ENCODE measurements at regions not wholly inside any gene's neighbourhood (a gene's known extent, or its start where the extent isn't known, plus 50 kb on each side); places are given as distances from the start of the nearest gene placed in this dataset.
A peak's percentile ranks its signal among the peaks of the same experiment; 100 is the strongest.

DNA sequence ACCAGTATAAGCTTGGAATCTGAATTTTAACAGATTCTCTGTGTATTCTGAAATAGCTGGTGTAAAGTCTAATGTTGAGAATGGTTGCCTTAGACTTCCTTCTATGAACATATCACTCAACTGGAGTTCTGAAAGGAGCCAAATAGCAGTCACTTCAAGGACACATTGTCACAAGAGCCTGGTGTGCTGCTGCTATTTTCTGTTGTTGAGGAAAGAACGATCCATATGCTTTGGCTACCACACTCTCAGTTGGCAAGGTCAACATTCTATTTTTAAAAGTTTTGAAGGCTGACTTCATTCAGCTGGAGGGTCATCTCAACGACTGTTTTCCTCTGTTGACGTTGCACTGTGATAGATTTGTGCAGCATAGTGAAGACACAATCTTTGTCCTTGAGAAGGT is 248.7 kb downstream of the TUSC7 start:
- H3K27ac ChIP-seq (ENCODE audit: low read depth, low read length) = no peak overlapping the region
- H3K79me1 ChIP-seq (ENCODE audit: low read depth, low read length) = no peaks in the 10 kb centered on the region
- no peaks in the 10 kb centered on the region for H3K9me3 ChIP-seq (ENCODE audit: insufficient read depth in 2 of 2, low read depth in 1 of 2, low read length in 1 of 2)
- no peak overlapping the region for H2AK5ac ChIP-seq (ENCODE audit: low read depth, low read length)
- H2BK5ac ChIP-seq (ENCODE audit: low read depth, low read length) = no peak overlapping the region
- H4K8ac ChIP-seq (ENCODE audit: extremely low read depth, insufficient read depth, low read length) = no peak overlapping the region
- H3K23me2 ChIP-seq (ENCODE audit: low read depth, low read length) = no peaks in the 10 kb centered on the region
- H3K27me3 ChIP-seq (replicated peaks in 1 of 4; ENCODE audit: control insufficient read depth in 3 of 4, extremely low read depth in 1 of 4, insufficient read depth in 3 of 4, low read length in 3 of 4) = no peaks in the 10 kb centered on the region
- H2AFZ ChIP-seq (ENCODE audit: low read length) = 0 out of 2 replicates have a peak overlapping the region, but pooled peaks have one; percentile 24
- no peaks in the 10 kb centered on the region for H4K20me1 ChIP-seq (replicated peaks in 1 of 2; ENCODE audit: control insufficient read depth in 1 of 2, insufficient read depth in 2 of 2, low read length in 2 of 2)
- H3K4me1 ChIP-seq (replicated peaks in 1 of 4; ENCODE audit: control insufficient read depth in 3 of 4, insufficient read depth in 4 of 4, low read length in 3 of 4) = 0 out of 7 replicates have a peak, but pooled peaks cover 0 to 2% (median 0%) of the 10 kb centered on the region in 4 experiments
- H3K36me3 ChIP-seq (ENCODE audit: control insufficient read depth in 2 of 4, insufficient read depth in 4 of 4, low read length in 3 of 4) = no peaks in the 10 kb centered on the region
- H3K79me2 ChIP-seq (ENCODE audit: control insufficient read depth in 1 of 2, insufficient read depth in 2 of 2, low read length in 2 of 2) = no peaks in the 10 kb centered on the region
- H3K9ac ChIP-seq (replicated peaks in 1 of 4; ENCODE audit: extremely low read depth in 1 of 4, low read depth in 3 of 4, low read length in 3 of 4) = no peak overlapping the region
- H4K91ac ChIP-seq (replicated peaks; ENCODE audit: insufficient read length, low read length) = no peak overlapping the region
- H4K5ac ChIP-seq (ENCODE audit: insufficient read length, low read depth, low read length) = no peak overlapping the region
- no peak overlapping the region for H3K4me3 ChIP-seq (ENCODE audit: extremely low read depth in 1 of 4, insufficient read depth in 2 of 4, low read depth in 3 of 4, low read length in 4 of 4)
- no peak overlapping the region for H2BK15ac ChIP-seq (ENCODE audit: low read length)
- POLR2A ChIA-PET (ENCODE audit: partially characterized antibody) = no interaction called here
- H2BK20ac ChIP-seq (ENCODE audit: low read length) = no peak overlapping the region
- CTCF ChIA-PET (ENCODE audit: partially characterized antibody) = interaction anchor here (0.6 to 1.4 kb wide), 2 partner anchors 12 to 52 kb away, joined by 3 read pairs; no protein-coding TSS in a partner anchor
- FAIRE-seq = no peak
- no peak overlapping the region for H2BK12ac ChIP-seq (ENCODE audit: low read depth, low read length)
- H3K4ac ChIP-seq (replicated peaks; ENCODE audit: insufficient read length, low read depth, low read length) = no peak overlapping the region
- 91% methylated on average over 3 of the region's 3 CpGs; no CpG with 5 or more reads in 1 of the 2 experiments for WGBS, 2 experiments (ENCODE audit: extremely low coverage in 1 of 2, insufficient coverage in 1 of 2, insufficient read length in 1 of 2, insufficient replicate concordance in 2 of 2, low coverage in 1 of 2, low lambda C conversion rate in 2 of 2, missing lambda C conversion rate in 1 of 2)
- no peak overlapping the region for H3K18ac ChIP-seq (ENCODE audit: extremely low read depth, low read length)
- no peak overlapping the region for H3K14ac ChIP-seq (ENCODE audit: insufficient read length)
- H3K23ac ChIP-seq (ENCODE audit: insufficient read length) = no peak overlapping the region
- no peak overlapping the region for H3K4me2 ChIP-seq (ENCODE audit: insufficient read depth in 1 of 2, low read depth in 2 of 2, low read length in 2 of 2)
- no peak overlapping the region for H2BK120ac ChIP-seq (replicated peaks; ENCODE audit: low read depth, low read length)
- H3K56ac ChIP-seq (replicated peaks; ENCODE audit: insufficient read length, low read depth, low read length) = no peak overlapping the region
- no peak for DNase-seq (ENCODE audit: low read depth in 1 of 2, low spot score in 2 of 2)
- TF ChIP-seq YY1 (IDR thresholded peaks at IDR 0.05; ENCODE audit: low read depth, low read length) (no peak), TBP (IDR thresholded peaks at IDR 0.05; ENCODE audit: low read depth, low read length) (no peak), TEAD4 (IDR thresholded peaks at IDR 0.05; ENCODE audit: low read depth, low read length) (no peak), BACH1 (IDR thresholded peaks at IDR 0.05; ENCODE audit: low read length) (no peak), RNF2 (IDR thresholded peaks at IDR 0.05; ENCODE audit: borderline replicate concordance, low read depth, low read length, missing control alignments, poor library complexity, severe bottlenecking) (no peak), RBBP5 (IDR thresholded peaks at IDR 0.05; ENCODE audit: borderline replicate concordance, low read depth, low read length) (no peak), JUN (IDR thresholded peaks at IDR 0.05; ENCODE audit: low read depth, low read length) (no peak), ASH2L (IDR thresholded peaks at IDR 0.05; ENCODE audit: low read length) (no peak), TAF1 (IDR thresholded peaks at IDR 0.05; ENCODE audit: low read depth, low read length) (no peak), CHD2 (IDR thresholded peaks at IDR 0.05; ENCODE audit: low read length) (no peak), PHF8 (conservative IDR thresholded peaks at IDR 0.05; ENCODE audit: low read depth, low read length) (no peak), POLR2A (IDR thresholded peaks at IDR 0.05; ENCODE audit: control extremely low read depth in 1 of 2, low read depth in 2 of 2, low read length in 2 of 2) (no peak), KDM5A (IDR thresholded peaks at IDR 0.05; ENCODE audit: low read length) (no peak), GTF2F1 (IDR thresholded peaks at IDR 0.05; ENCODE audit: borderline replicate concordance, low read depth, low read length) (no peak)
- TF ChIP-seq, protein P1, sequence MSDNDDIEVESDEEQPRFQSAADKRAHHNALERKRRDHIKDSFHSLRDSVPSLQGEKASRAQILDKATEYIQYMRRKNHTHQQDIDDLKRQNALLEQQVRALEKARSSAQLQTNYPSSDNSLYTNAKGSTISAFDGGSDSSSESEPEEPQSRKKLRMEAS (IDR thresholded peaks at IDR 0.05) = no peak
